MCF 10A (cell line): ENCODE measurements at regions not wholly inside any gene's neighbourhood (a gene's known extent, or its start where the extent isn't known, plus 50 kb on each side); places are given as distances from the start of the nearest gene placed in this dataset.

Source experiments
- BruUV-seq: library from RNA; stranded (reverse); fragments of 400-500 nt; replicated peaks from 2 replicates; lab custom pipeline; 2021; lab: Mats Ljungman, UMichigan
- CTCF ChIA-PET: fragments of 300-600 bp; sonication (Branson Sonifier 250); formaldehyde crosslinking; extraction: SDS; loops from one replicate; lab custom pipeline; 2021; ENCODE audit warnings: antibody characterized with exemption, inconsistent platforms; lab: Yijun Ruan, JAX
- POLR2A ChIA-PET: fragments of 300-600, 350-650 bp; sonication (Branson Sonifier 250); formaldehyde crosslinking; extraction: SDS; loops from one replicate; lab custom pipeline; 2020; ENCODE audit warnings: antibody characterized with exemption, inconsistent platforms; lab: Yijun Ruan, JAX
- DNase-seq: peaks from one replicate; pipeline ENCODE4 v3.0.0-alpha.2; 2018; ENCODE audit not compliant: unreplicated experiment
- H3K27ac Mint-ChIP-seq: one replicate; pipeline ENCODE4 v1.8.0; 2022; ENCODE audit warnings: mild to moderate bottlenecking, low read depth, mixed read lengths; ENCODE audit not compliant: unreplicated experiment
- H3K27me3 Mint-ChIP-seq: one replicate; pipeline ENCODE4 v1.8.0; 2022; ENCODE audit warnings: mixed read lengths; ENCODE audit not compliant: insufficient read depth, unreplicated experiment
- H3K36me3 Mint-ChIP-seq: one replicate; pipeline ENCODE4 v1.8.0; 2022; ENCODE audit warnings: mild to moderate bottlenecking, moderate library complexity, mixed read lengths; ENCODE audit not compliant: insufficient read depth, unreplicated experiment
- H3K4me1 Mint-ChIP-seq: one replicate; pipeline ENCODE4 v1.8.0; 2022; ENCODE audit warnings: mixed read lengths; ENCODE audit not compliant: insufficient read depth, unreplicated experiment
- H3K4me3 Mint-ChIP-seq: one replicate; pipeline ENCODE4 v1.8.0; 2022; ENCODE audit warnings: mild to moderate bottlenecking, moderate library complexity, mixed read lengths; ENCODE audit not compliant: unreplicated experiment
- H3K9me3 Mint-ChIP-seq: one replicate; pipeline ENCODE4 v1.8.0; 2022; ENCODE audit warnings: mixed read lengths; ENCODE audit not compliant: unreplicated experiment
- CTCF ChIP-seq: fragments of 200-600 bp; IDR thresholded peaks from one replicate; pipeline ENCODE4 v1.8.0; 2022; ENCODE audit warnings: antibody characterized with exemption, mild to moderate bottlenecking; ENCODE audit not compliant: unreplicated experiment
- intact Hi-C: fragments of 100-400 bp; cut with micrococcal nuclease; formaldehyde crosslinking; loops from 2 replicates; pipeline ENCODE4 v1.14.1; 2022

GRCh38 chr14:55764784-55765183 is 184.8 kb downstream of the KTN1 start:
- CTCF ChIA-PET: interaction anchor here (1.7 kb wide), 1 partner anchor 12 kb away, joined by 4 read pairs; no protein-coding TSS in a partner anchor
- Mint-ChIP-seq H3K4me3 (no peak overlapping the region), H3K9me3 (peaks cover 7% of the 10 kb centered on the region), H3K27me3 (no peaks in the 10 kb centered on the region), H3K36me3 (no peaks in the 10 kb centered on the region), H3K27ac (no peak overlapping the region), H3K4me1 (no peaks in the 10 kb centered on the region)
- POLR2A ChIA-PET: interaction anchor here (1.1 to 1.4 kb wide), 2 partner anchors 14 to 15 kb away, joined by 3 to 5 read pairs; no protein-coding TSS in a partner anchor
- no peak for TF ChIP-seq CTCF
- no peak for DNase-seq
- no TSS peak for BruUV-seq
- intact Hi-C loops: no loop called here

DNA sequence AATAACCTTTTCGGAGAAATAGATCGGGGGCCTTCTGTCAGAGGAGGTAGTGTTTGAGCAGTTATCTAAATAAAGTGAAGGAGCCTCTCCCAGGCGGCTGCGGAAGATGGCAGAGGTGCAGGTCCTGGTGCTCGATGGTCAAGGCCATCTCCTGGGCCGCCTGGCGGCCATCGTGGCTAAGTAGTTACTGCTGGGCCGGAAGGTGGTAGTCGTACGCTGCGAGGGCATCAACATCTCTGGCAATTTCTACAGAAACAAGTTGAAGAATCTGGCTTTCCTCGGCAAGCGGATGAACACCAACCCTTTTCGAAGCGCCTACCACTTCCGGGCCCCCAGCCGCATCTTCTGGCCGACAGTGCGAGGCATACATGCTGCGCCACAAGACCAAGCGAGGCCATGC is 186.1 kb downstream of the KTN1 start:
- no peak overlapping the region for H3K4me3 Mint-ChIP-seq

DNA sequence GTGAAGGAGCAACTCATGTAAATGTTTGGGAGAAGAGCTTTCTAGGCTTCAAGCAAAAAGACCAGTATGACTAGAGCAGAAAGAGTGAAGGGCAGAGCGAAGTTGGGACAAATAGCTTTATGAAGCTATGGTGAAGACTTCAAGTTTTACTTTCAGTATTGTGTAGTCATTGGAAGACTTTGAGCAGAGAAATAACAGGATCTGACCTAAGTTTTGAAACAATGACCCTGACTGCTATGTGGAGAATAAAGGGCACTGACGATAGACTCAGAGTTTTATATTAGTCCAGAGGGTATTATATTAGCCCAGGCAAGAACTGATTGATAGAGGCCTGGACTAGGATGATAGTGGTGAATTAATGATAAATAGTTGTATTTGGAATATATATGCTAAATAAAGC is 187.3 kb downstream of the KTN1 start:
- DNase-seq: no peak
- Mint-ChIP-seq H3K4me3 (no peak overlapping the region), H3K27ac (no peak overlapping the region), H3K27me3 (no peaks in the 10 kb centered on the region), H3K4me1 (no peaks in the 10 kb centered on the region), H3K36me3 (no peaks in the 10 kb centered on the region), H3K9me3 (peaks cover 7% of the 10 kb centered on the region)
- ChIA-PET CTCF (no interaction called here), POLR2A (no interaction called here)
- intact Hi-C loops: no loop called here
- BruUV-seq: no TSS peak
- no peak for TF ChIP-seq CTCF

More for the DNA sequence above, 186.1 kb downstream of the KTN1 start:
- no TSS peak for BruUV-seq
- TF ChIP-seq CTCF: no peak
- no peak overlapping the region for H3K27ac Mint-ChIP-seq
- H3K27me3 Mint-ChIP-seq: no peaks in the 10 kb centered on the region
- POLR2A ChIA-PET: interaction anchor here (1.1 kb wide), 1 partner anchor 13 kb away, joined by 3 read pairs; no protein-coding TSS in a partner anchor
- intact Hi-C loops: no loop called here
- no peaks in the 10 kb centered on the region for H3K4me1 Mint-ChIP-seq
- CTCF ChIA-PET: interaction anchor here (1.7 kb wide), 1 partner anchor 13 kb away, joined by 4 read pairs; no protein-coding TSS in a partner anchor
- no peak for DNase-seq
- H3K9me3 Mint-ChIP-seq: peaks cover 7% of the 10 kb centered on the region
- no peaks in the 10 kb centered on the region for H3K36me3 Mint-ChIP-seq

DNA sequence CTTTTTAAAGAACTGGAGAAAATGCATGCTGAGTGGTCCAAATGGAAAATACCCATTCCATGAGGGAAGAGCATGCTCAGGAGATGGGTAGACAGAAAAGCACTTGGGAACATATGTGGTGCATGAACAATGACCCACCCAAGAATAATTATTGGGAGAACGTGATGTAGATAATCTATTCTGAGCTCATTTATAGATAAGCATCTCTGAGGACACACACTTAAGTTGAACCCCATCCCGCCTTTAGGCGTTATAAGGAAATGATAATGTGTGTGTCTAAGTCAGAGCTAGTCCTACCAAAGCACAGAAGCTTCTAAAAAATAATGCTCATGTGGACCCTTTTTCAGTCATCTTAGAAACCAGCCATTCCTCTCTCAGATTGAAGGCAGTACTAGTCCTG is 189.9 kb downstream of the KTN1 start:
- Mint-ChIP-seq H3K4me3 (no peak overlapping the region), H3K27me3 (no peaks in the 10 kb centered on the region), H3K4me1 (no peaks in the 10 kb centered on the region), H3K27ac (no peak overlapping the region), H3K9me3 (peaks cover 7% of the 10 kb centered on the region), H3K36me3 (no peaks in the 10 kb centered on the region)
- no peak for DNase-seq
- CTCF ChIA-PET: interaction anchor here (0.5 to 2.0 kb wide), 7 partner anchors 9 to 63 kb away, joined by 3 to 9 read pairs (median 3); no protein-coding TSS in a partner anchor
- POLR2A ChIA-PET: interaction anchor here (1.3 to 1.6 kb wide), 3 partner anchors 9 to 17 kb away, joined by 3 to 7 read pairs (median 4); no protein-coding TSS in a partner anchor
- intact Hi-C loops: no loop called here
- no TSS peak for BruUV-seq
- no peak for TF ChIP-seq CTCF
